Fibroblast of skin of left biceps (primary cell): ENCODE measurements at regions not wholly inside any gene's neighbourhood (a gene's known extent, or its start where the extent isn't known, plus 50 kb on each side); places are given as distances from the start of the nearest gene placed in this dataset.
"Not testable (repeated sequence)": the region's sequence is repeated elsewhere in the genome, so short reads cannot be mapped to it uniquely, and the experiment has no call there.

ENCODE experiments used
- DNase-seq, 2 experiments: peaks; one replicate each; pipeline ENCODE4 v3.0.0-alpha.2; 2013; ENCODE audit warnings: low read depth in 2 of 2

- no peak for DNase-seq
These were observed 483.5 kb upstream of the SLC8A1 start for GRCh38 chr2:40935349-40935748.

GRCh38 chr2:40937284-40937683 lies 485.4 kb upstream of the SLC8A1 start:
- no peak for DNase-seq

GRCh38 chr2:40953341-40953740 lies 501.5 kb upstream of the SLC8A1 start:
- DNase-seq: no peak

GRCh38 chr2:40955042-40955441 lies 503.2 kb upstream of the SLC8A1 start:
- no peak for DNase-seq

- no peak for DNase-seq
These were observed 503.7 kb upstream of the SLC8A1 start for GRCh38 chr2:40955635-40956034.

GRCh38 chr2:40957508-40957907 lies 505.6 kb upstream of the SLC8A1 start:
- no peak for DNase-seq

GRCh38 chr2:40962026-40962425 lies 510.1 kb upstream of the SLC8A1 start:
- DNase-seq: no peak

GRCh38 chr2:40964509-40965250 lies 512.8 kb upstream of the SLC8A1 start:
- no peak for DNase-seq

- DNase-seq: no peak
These were observed 515.6 kb upstream of the SLC8A1 start for GRCh38 chr2:40967451-40967850.

GRCh38 chr2:40975151-40975550 lies 523.3 kb upstream of the SLC8A1 start:
- DNase-seq: no peak

- DNase-seq: no peak
These were observed 545.5 kb upstream of the SLC8A1 start for GRCh38 chr2:40997362-40997761.

GRCh38 chr2:41000374-41000773 lies 548.5 kb upstream of the SLC8A1 start:
- no peak for DNase-seq

- DNase-seq: no peak
These were observed 549.0 kb upstream of the SLC8A1 start for GRCh38 chr2:41000906-41001305.

- no peak for DNase-seq
These were observed 552.8 kb upstream of the SLC8A1 start for GRCh38 chr2:41004700-41005099.

GRCh38 chr2:41020358-41020757 lies 568.5 kb upstream of the SLC8A1 start:
- no peak for DNase-seq

- DNase-seq: no peak
These were observed 572.9 kb upstream of the SLC8A1 start for GRCh38 chr2:41024816-41025215.

GRCh38 chr2:41026613-41027012 lies 574.7 kb upstream of the SLC8A1 start:
- no peak for DNase-seq

- DNase-seq: no peak
These were observed 575.2 kb upstream of the SLC8A1 start for GRCh38 chr2:41027095-41027494.

GRCh38 chr2:41031282-41031681 lies 579.4 kb upstream of the SLC8A1 start:
- no peak for DNase-seq

GRCh38 chr2:41032715-41033114 lies 580.8 kb upstream of the SLC8A1 start:
- DNase-seq: no peak

- no peak for DNase-seq
These were observed 581.2 kb upstream of the SLC8A1 start for GRCh38 chr2:41033127-41033526.

GRCh38 chr2:41038408-41038807 lies 586.5 kb upstream of the SLC8A1 start:
- peak in 1 of 2 experiments; percentile 8 for DNase-seq

- DNase-seq: not testable (repeated sequence)
These were observed 587.9 kb upstream of the SLC8A1 start for GRCh38 chr2:41039750-41040149.
